IPS-20b (cell line): ENCODE measurements at regions not wholly inside any gene's neighbourhood (a gene's known extent, or its start where the extent isn't known, plus 50 kb on each side); places are given as distances from the start of the nearest gene placed in this dataset.

ENCODE experiments used
- H3K27ac ChIP-seq: one replicate; pipeline ENCODE4 v1.5.1; 2013; ENCODE audit warnings: low read length
- H3K27me3 ChIP-seq: 2 replicates; pipeline ENCODE4 v1.6.1; 2013; ENCODE audit warnings: mild to moderate bottlenecking, low read length, inconsistent platforms; ENCODE audit not compliant: insufficient read depth
- H3K36me3 ChIP-seq: 2 replicates; pipeline ENCODE4 v1.6.1; 2013; ENCODE audit warnings: low read depth, mild to moderate bottlenecking, inconsistent platforms, low read length, moderate library complexity; ENCODE audit not compliant: insufficient read depth
- H3K4me1 ChIP-seq: 2 replicates; pipeline ENCODE4 v1.6.1; 2013; ENCODE audit warnings: mild to moderate bottlenecking, control low read depth, inconsistent platforms, low read length, moderate library complexity; ENCODE audit not compliant: insufficient read depth
- H3K4me3 ChIP-seq: 2 replicates; pipeline ENCODE4 v1.5.1; 2013; ENCODE audit warnings: mild to moderate bottlenecking, low read length, inconsistent platforms
- H3K9ac ChIP-seq: 2 replicates; pipeline ENCODE4 v1.6.1; 2013; ENCODE audit warnings: low read depth, mild to moderate bottlenecking, inconsistent platforms, low read length, moderate library complexity
- H3K9me3 ChIP-seq: 2 replicates; pipeline ENCODE4 v1.6.1; 2013; ENCODE audit warnings: mild to moderate bottlenecking, low read depth, low read length, inconsistent platforms; ENCODE audit not compliant: insufficient read depth

DNA sequence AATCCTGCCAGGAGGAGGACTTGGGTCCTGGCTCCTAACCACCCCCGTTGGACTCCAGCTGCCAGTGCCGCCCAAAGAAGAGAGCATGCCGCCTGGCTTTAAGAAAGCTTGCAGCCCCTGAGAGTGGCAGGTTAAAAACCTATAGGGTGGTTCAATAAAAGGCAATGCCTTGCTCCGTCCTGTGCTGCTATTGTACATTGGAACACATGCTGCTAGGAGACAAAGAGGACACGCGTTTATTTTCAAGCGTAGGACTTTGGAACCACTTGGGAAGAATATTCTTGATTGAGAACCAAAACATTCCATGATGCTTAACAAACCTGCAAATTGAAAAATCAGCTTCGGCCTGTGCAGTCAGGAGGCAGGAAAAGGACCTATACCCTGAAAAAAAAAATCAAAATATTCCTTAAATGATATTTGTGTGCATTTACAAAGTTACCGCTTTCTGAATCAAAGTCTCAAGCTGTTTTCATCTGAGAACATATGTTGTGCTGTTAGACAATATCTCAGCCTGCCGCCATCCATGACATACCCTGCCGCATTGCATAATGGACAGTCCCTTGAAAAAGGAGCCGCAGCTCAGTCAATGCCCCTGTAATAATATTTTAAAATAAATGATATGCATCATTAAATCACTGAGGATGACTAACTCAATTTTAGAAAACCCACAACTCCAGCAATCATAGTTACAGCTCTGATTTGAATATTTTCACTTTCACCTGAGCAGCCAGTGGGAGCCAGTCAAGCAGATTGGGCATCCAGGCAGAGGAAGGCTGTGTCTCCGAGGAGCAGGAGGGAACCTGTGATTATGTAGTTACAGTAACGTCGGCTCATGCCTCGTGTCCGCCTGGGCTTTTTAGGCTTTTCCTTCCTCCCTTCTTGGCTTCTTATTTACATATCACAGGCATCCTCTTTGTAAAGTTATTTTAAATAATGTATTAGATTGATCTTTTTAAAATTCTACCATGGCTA, 805.6 kb upstream of the FANCL start:
- H3K4me1 ChIP-seq = no peaks in the 10 kb centered on the region
- H3K9ac ChIP-seq = no peak overlapping the region
- H3K9me3 ChIP-seq = no peaks in the 10 kb centered on the region
- no peak overlapping the region for H3K4me3 ChIP-seq
- no peaks in the 10 kb centered on the region for H3K27me3 ChIP-seq
- no peak overlapping the region for H3K27ac ChIP-seq
- H3K36me3 ChIP-seq = no peaks in the 10 kb centered on the region

DNA sequence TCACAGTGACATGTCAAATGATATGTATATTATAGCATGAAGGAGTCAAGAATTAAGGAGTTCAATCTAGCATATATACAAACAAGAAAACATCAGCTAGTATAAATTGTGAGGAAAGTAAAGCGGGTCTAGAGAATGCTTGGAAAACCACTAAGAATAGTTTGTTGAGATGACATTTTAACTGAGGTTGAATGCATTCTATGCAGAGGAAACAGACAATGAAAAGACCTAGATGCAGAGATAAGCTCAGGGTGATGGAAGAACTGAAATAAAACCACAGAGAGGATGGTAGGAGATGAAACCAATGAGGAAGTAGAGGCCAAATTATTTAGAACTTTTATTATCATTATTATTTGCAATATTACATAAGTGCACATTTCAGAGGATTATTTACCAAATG, 803.6 kb upstream of the FANCL start:
- H3K9ac ChIP-seq = no peak overlapping the region
- no peak overlapping the region for H3K27ac ChIP-seq
- H3K4me1 ChIP-seq = no peaks in the 10 kb centered on the region
- H3K27me3 ChIP-seq = no peaks in the 10 kb centered on the region
- no peaks in the 10 kb centered on the region for H3K9me3 ChIP-seq
- no peaks in the 10 kb centered on the region for H3K36me3 ChIP-seq
- no peak overlapping the region for H3K4me3 ChIP-seq

DNA sequence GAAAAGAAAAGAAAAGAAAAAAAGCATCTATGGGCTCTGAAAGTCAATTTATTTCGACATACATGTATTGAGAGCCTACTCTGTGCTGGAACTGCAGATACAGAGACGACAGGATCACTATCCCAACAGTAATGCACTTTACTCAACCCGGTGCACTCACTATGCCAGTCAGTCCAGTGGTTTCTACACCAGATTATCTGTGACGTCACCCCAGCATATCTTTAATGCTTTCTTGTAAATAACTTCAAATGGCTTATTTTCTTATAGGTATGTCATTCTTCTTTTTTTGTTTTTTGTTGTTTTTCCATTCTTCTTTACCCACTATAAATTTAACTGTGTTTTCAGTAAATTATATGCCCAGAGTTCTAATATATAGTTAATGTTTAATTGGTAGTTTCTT, 800.0 kb upstream of the FANCL start:
- H3K9me3 ChIP-seq = no peaks in the 10 kb centered on the region
- H3K27ac ChIP-seq = no peak overlapping the region
- no peaks in the 10 kb centered on the region for H3K27me3 ChIP-seq
- H3K4me1 ChIP-seq = no peaks in the 10 kb centered on the region
- no peak overlapping the region for H3K4me3 ChIP-seq
- no peak overlapping the region for H3K9ac ChIP-seq
- H3K36me3 ChIP-seq = no peaks in the 10 kb centered on the region

DNA sequence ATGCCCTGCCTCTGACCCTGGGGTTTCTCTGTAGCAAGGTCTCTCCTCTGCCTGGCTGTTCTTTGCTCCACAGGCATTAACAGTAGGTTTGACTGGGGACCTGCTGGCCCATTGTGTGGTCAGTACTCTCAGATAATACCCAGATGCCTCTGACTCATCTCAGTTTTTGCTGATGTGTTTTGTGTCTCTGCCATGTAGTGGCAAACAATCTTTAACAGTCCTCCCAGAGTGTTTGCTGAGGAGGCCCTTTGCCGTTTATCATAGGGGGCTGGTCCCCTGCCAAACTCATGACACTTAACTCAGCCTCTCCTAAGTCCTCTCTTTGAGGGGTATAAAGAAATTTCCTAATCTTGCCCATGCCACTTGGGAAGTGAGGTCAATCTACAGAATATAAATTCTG, 793.7 kb upstream of the FANCL start:
- Histone ChIP-seq H3K4me3 (no peak overlapping the region), H3K27ac (no peak overlapping the region), H3K4me1 (no peaks in the 10 kb centered on the region), H3K9me3 (no peaks in the 10 kb centered on the region), H3K27me3 (no peaks in the 10 kb centered on the region), H3K36me3 (no peaks in the 10 kb centered on the region), H3K9ac (no peak overlapping the region)

DNA sequence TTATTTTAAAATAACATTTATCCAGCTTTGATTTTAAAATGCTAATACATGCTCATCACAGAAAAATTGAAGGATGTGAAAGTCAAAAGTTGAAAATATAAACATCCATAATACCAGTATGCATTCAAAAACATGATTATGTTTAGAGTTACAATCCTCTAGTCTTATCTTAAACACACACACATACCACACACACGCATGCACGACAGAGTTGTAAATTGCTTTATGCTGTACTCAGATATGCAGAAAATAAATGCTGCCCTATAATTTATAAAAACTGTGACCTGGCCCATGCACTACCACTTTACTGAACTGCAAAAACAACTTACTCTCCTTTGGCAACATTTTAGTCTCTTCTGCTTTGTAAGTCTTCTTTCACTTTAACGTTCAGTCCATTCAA, 793.0 kb upstream of the FANCL start:
- Histone ChIP-seq H3K4me3 (no peak overlapping the region), H3K27ac (no peak overlapping the region), H3K9me3 (no peaks in the 10 kb centered on the region), H3K4me1 (no peaks in the 10 kb centered on the region), H3K36me3 (no peaks in the 10 kb centered on the region), H3K9ac (no peak overlapping the region), H3K27me3 (no peaks in the 10 kb centered on the region)

DNA sequence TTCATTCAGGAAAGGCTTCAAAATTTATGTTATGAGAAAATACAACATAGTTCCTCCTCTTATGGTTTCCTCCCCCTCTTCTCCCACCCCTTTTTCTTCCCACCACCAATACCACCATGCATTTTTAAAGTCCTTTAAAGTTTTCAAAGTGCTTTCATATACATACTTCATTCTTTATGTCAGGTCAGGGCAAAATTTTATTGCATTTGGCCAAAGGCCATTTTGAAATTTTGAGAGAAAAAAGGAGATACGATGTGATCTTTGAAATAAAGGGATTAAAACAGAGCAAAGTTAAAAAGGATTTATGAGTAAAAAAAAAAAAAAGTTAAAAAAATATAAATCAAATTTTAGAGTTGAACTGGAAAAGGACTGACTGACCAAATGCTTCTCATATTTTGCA, 792.5 kb upstream of the FANCL start:
- H3K9me3 ChIP-seq = no peaks in the 10 kb centered on the region
- H3K4me1 ChIP-seq = no peaks in the 10 kb centered on the region
- H3K27ac ChIP-seq = no peak overlapping the region
- no peak overlapping the region for H3K4me3 ChIP-seq
- no peak overlapping the region for H3K9ac ChIP-seq
- no peaks in the 10 kb centered on the region for H3K36me3 ChIP-seq
- H3K27me3 ChIP-seq = no peaks in the 10 kb centered on the region

DNA sequence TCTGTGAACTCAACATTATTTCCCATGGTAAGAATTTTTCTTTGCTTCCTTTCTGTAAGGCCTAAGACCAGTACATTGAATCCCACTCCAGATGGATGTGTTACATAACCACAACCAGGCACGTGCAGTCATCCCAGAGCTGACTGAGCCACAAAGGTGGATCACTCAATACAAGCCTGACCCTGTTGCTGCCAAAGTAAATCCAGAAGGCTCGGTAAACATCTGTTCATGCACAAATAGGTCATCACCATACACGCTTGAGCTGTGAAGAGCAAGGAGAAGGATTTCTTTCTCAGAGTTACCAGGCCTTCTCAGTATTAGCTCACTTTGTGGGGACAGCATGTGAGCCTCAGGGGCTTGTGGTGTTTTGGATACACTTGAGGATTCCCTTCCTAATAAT, 791.4 kb upstream of the FANCL start:
- Histone ChIP-seq H3K36me3 (no peaks in the 10 kb centered on the region), H3K9ac (no peak overlapping the region), H3K4me1 (no peaks in the 10 kb centered on the region), H3K27ac (no peak overlapping the region), H3K9me3 (no peaks in the 10 kb centered on the region), H3K4me3 (no peak overlapping the region), H3K27me3 (no peaks in the 10 kb centered on the region)

DNA sequence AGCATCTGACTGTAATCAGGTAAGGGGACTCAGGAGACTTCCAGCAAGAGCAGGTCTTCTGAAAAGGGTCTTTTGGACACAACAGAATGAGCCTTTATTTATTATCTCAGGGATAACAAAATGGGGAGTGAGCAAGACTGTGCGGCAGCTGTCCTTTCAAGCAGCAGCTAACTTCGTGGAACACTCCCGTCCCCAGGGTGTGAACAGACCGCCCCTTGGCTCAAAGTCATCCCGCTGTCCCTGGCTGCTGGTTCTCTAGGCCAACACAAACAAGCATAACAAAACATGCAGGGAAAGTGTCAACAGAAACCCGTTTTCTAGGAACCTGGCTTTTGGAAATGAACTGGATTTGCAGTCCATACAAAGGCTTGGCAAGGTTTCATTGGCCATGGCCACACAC, 787.9 kb upstream of the FANCL start:
- H3K27ac ChIP-seq = no peak overlapping the region
- H3K36me3 ChIP-seq = no peaks in the 10 kb centered on the region
- no peaks in the 10 kb centered on the region for H3K27me3 ChIP-seq
- no peaks in the 10 kb centered on the region for H3K4me1 ChIP-seq
- H3K9ac ChIP-seq = no peak overlapping the region
- no peaks in the 10 kb centered on the region for H3K9me3 ChIP-seq
- H3K4me3 ChIP-seq = no peak overlapping the region

DNA sequence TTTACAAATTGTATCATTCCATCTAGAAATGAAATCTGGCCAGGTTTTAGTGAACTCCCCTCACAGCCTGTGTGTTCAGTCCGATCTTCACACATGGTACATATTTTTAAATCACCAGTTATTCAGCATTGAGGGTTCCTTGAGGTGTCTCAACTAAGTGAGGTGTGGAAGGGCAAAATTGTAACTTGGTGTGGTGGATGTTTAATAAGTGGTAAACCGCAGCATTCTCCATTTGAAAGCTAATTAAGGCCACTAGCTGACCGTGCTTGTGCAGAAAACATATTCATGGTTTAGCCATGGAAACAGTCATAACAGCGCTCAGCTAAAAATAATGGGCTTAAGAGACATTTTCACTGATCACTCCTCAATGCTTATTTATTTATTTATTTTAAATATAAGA, 786.2 kb upstream of the FANCL start:
- Histone ChIP-seq H3K9me3 (no peaks in the 10 kb centered on the region), H3K27ac (no peak overlapping the region), H3K27me3 (no peaks in the 10 kb centered on the region), H3K4me3 (no peak overlapping the region), H3K9ac (no peak overlapping the region), H3K4me1 (no peaks in the 10 kb centered on the region), H3K36me3 (no peaks in the 10 kb centered on the region)

DNA sequence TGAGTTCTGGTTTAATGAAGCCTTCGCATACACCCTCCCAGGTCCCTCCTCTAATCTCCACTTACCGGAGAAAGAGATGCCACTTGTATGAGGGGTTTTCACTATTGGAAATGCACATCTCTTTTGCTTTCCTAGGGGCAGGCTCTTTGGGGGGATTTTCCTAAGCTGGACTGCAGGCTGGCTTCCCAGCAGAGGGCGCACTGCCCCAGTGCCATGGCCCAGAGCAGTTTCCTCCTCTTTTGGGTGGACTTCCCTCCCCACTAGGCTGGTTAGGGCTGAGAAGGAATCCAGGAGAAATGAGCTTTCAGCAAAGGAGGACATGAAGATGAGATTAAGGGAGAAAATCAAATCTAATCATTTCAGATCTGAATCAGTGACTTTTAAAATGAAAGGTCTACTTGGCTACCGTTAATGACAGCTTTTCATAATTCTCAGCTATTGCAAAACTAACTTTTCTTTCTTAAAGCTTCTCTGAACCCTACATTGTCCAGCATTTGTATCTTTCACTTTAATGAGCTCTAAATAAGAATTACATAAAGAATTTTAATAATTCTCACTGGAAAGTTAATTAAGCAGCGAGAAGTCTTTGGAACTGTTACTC, 784.1 kb upstream of the FANCL start:
- no peaks in the 10 kb centered on the region for H3K36me3 ChIP-seq
- no peaks in the 10 kb centered on the region for H3K4me1 ChIP-seq
- no peak overlapping the region for H3K9ac ChIP-seq
- no peaks in the 10 kb centered on the region for H3K27me3 ChIP-seq
- H3K9me3 ChIP-seq = no peaks in the 10 kb centered on the region
- H3K4me3 ChIP-seq = no peak overlapping the region
- no peak overlapping the region for H3K27ac ChIP-seq

DNA sequence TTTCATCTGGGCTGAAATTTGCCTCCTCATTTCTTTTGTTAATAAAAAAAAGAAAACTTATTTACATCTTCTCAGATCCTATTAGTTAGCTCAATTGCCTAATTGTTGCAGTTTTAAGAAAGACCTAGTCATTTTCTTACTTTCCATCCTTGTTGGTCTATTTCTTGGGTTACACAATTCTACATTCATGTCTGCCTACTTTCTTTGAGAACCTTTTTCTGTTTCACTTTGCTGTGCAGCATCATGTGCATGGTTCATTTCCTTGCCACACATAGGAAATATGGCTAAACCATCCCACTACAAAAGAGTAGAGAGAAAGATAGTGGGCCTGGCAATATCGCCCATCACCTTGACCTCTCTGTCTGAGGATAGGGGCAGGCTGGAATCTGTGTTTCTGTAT, 780.7 kb upstream of the FANCL start:
- Histone ChIP-seq H3K9ac (no peak overlapping the region), H3K9me3 (no peaks in the 10 kb centered on the region), H3K36me3 (no peaks in the 10 kb centered on the region), H3K27me3 (no peaks in the 10 kb centered on the region), H3K4me1 (no peaks in the 10 kb centered on the region), H3K4me3 (no peak overlapping the region), H3K27ac (no peak overlapping the region)

DNA sequence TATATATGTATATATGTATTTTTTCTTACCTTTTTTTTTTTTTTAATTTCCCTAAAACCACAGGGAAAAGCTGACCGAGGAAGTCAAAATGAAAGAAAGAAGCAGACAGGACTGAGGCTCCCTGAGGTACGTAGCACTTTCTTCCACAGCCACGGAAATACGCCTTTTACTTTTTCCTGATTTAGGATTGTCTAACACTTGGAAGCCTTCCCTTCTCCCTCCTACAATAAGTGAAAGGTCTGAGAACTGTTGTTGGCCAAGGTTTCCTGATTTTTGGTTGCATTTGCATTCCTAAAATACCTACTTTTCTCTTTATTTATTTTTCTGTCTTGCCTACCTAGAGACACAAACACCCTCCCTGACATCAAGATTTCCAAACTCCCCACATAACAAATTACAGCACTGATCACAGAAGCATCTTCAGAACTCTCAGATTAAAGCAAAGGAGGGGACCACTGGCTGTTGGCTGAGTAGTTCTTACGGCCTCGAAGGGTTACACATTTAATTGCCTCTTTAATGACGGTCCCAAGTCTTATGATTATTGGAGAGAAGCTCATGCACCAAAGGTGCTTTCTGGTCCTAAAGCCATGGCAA, 778.5 kb upstream of the FANCL start:
- H3K27me3 ChIP-seq = no peaks in the 10 kb centered on the region
- no peak overlapping the region for H3K4me3 ChIP-seq
- no peaks in the 10 kb centered on the region for H3K4me1 ChIP-seq
- no peak overlapping the region for H3K27ac ChIP-seq
- H3K9ac ChIP-seq = no peak overlapping the region
- no peaks in the 10 kb centered on the region for H3K36me3 ChIP-seq
- no peaks in the 10 kb centered on the region for H3K9me3 ChIP-seq
